ENCODE measurements at regions not wholly inside any gene's neighbourhood (a gene's known extent, or its start where the extent isn't known, plus 50 kb on each side); places are given as distances from the start of the nearest gene placed in this dataset.
"Not testable (repeated sequence)": the region's sequence is repeated elsewhere in the genome, so short reads cannot be mapped to it uniquely, and the experiment has no call there.

DNA sequence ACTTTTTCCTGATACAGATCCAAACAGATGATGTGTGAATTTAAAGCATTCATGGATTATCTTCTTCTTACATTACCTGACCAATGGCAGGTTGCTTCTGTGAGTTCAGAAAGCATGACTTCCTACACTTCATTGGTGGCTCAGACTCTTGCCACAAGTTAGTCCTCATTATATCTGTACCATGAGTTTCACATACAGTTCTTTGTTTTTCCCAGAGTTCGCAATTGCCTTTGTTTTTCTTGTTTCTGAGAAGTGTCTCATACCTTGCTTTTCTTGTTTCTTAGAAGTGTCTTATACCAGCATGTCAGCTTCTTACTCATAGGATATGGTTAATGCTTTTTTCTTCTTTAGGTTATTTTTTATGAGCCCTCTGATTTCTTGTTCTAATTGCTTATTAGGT lies 133.8 kb upstream of the TLE3 start:
- TF ChIP-seq, protein P1, sequence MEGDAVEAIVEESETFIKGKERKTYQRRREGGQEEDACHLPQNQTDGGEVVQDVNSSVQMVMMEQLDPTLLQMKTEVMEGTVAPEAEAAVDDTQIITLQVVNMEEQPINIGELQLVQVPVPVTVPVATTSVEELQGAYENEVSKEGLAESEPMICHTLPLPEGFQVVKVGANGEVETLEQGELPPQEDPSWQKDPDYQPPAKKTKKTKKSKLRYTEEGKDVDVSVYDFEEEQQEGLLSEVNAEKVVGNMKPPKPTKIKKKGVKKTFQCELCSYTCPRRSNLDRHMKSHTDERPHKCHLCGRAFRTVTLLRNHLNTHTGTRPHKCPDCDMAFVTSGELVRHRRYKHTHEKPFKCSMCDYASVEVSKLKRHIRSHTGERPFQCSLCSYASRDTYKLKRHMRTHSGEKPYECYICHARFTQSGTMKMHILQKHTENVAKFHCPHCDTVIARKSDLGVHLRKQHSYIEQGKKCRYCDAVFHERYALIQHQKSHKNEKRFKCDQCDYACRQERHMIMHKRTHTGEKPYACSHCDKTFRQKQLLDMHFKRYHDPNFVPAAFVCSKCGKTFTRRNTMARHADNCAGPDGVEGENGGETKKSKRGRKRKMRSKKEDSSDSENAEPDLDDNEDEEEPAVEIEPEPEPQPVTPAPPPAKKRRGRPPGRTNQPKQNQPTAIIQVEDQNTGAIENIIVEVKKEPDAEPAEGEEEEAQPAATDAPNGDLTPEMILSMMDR (IDR thresholded peaks at IDR 0.05) = no peak
- FAIRE-seq (no peak), ATAC-seq (no peak), DNase-seq (no peak)
- no peak overlapping the region for H3K27ac ChIP-seq
- no peaks in the 10 kb centered on the region for H3K9me3 ChIP-seq
- 37 to 96% methylated on average over 1 of the region's 1 CpG for WGBS, 2 donors
- H3K4me3 ChIP-seq = no peak overlapping the region
- H3K36me3 ChIP-seq = no peaks in the 10 kb centered on the region
- no peaks in the 10 kb centered on the region for H3K27me3 ChIP-seq
- intact Hi-C loops (cut with DNase I) = no loop called here
- no peaks in the 10 kb centered on the region for H3K4me1 ChIP-seq

DNA sequence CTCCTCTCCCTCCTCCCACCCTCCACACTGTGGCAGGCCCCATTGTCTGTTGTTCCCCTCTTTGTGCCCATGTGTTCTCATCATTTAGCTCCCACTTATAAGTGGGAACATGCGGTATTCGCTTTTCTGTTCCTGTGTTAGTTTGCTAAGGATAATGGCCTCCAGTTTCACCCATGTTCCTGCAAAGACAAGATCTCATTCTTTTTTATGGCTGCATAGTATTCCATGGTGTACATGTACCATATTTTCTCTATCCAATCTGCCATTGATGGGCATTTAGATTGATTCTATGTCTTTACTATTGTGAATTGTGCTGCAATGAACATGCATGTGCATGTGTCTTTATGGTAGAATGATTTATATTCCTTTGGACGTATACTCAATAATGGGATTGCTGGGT lies 130.2 kb upstream of the TLE3 start:
- WGBS, 2 donors = 95 to 96% methylated on average over 3 of the region's 3 CpGs
- FAIRE-seq; H3K9me3 ChIP-seq; intact Hi-C loops (cut with DNase I); H3K36me3 ChIP-seq; H3K4me3 ChIP-seq; H3K27ac ChIP-seq; H3K4me1 ChIP-seq; H3K27me3 ChIP-seq; DNase-seq; ATAC-seq: not testable (repeated sequence)

DNA sequence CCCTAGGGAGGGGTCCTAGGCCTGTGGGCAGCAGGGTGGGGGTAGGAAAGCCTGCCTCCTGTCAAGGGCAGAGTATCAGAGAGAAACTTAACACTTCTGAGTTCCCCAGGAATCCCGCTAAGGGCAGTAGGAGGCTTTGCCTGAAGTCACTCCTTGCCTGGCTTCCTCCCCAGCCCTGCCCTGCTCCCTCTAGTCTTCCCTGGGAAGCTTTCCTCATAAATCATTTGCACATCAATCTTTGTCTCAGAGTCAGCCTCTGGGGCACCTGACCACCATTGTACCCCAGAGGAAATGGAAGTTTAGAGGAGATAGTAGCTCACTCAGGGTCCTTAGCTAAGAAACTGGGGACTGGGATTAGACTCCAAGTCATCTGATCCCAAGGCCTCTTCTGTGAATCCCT lies 129.4 kb upstream of the TLE3 start:
- H3K4me1 ChIP-seq = no peaks in the 10 kb centered on the region
- H3K36me3 ChIP-seq = no peaks in the 10 kb centered on the region
- H3K27ac ChIP-seq = no peak overlapping the region
- 93 to 95% methylated on average over 1 of the region's 1 CpG for WGBS, 2 donors
- DNase-seq (no peak), ATAC-seq (no peak), FAIRE-seq (no peak)
- intact Hi-C loops (cut with DNase I) = no loop called here
- TF ChIP-seq, protein P1 (IDR thresholded peaks at IDR 0.05) = no peak
- H3K27me3 ChIP-seq = no peaks in the 10 kb centered on the region
- no peaks in the 10 kb centered on the region for H3K9me3 ChIP-seq
- no peak overlapping the region for H3K4me3 ChIP-seq

DNA sequence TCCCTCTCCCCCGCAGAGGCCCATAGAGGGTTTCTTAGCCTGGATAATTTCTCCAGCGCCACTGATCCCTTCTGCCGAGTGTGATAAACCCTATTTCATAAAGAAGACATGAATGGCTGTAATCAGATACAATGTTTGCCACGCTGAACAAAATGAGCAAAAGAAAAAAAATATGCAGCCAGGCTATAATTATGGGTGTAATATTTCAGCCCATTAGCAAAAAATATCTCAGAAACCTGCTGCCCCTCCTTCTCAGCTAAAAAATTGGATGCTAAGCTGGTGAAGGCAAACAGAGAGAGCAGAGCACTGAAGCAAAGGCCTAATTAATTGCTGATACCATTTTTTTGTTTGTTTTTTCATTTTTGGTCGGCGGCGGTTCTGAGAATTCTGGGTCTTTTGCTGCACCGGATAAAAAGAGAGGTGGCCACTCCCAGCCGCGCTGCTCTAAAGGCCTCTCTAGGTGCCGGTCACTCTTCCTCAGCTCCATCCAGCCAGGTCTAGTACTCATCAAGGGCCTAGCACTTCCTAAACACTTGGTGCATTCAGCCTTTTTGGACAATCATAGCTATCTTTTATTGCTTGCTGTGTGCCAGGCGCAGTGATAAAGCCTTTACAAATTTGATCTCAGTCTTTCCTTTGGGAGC lies 128.7 kb upstream of the TLE3 start:
- no peak for FAIRE-seq
- 89 to 90% methylated on average over 12 of the region's 12 CpGs for WGBS, 2 donors
- intact Hi-C loops (cut with DNase I) = no loop called here
- H3K36me3 ChIP-seq = no peaks in the 10 kb centered on the region
- no peak for DNase-seq
- H3K9me3 ChIP-seq = no peaks in the 10 kb centered on the region
- no peaks in the 10 kb centered on the region for H3K4me1 ChIP-seq
- ATAC-seq = no peak
- H3K27ac ChIP-seq = no peak overlapping the region
- TF ChIP-seq, protein P1 (IDR thresholded peaks at IDR 0.05) = no peak
- H3K27me3 ChIP-seq = no peaks in the 10 kb centered on the region
- no peak overlapping the region for H3K4me3 ChIP-seq

DNA sequence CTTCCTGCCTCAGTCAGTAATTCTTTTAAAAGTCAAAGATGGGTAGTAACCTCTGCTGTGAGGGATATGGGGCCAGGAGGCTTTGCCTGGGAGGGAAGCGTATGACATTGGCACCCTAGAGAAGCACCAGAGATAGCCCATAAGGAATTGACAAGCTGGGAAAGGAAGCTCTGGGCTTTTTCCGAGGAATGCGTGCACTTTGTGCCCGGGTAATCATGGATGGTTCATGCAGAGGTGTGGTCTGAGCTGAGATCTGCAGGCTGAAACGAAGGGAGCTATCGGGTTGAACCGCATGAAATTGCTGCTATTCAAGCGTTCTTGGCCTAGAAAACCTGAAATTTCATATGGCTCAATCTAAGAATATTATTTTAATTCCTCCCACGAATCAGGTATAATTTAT lies 127.7 kb upstream of the TLE3 start:
- intact Hi-C loops (cut with DNase I) = no loop called here
- no peak for DNase-seq
- H3K4me1 ChIP-seq = no peaks in the 10 kb centered on the region
- H3K36me3 ChIP-seq = no peaks in the 10 kb centered on the region
- 77 to 85% methylated on average over 9 of the region's 9 CpGs for WGBS, 2 donors
- TF ChIP-seq, protein P1 (IDR thresholded peaks at IDR 0.05) = no peak
- ATAC-seq = no peak
- H3K27ac ChIP-seq = no peak overlapping the region
- no peaks in the 10 kb centered on the region for H3K27me3 ChIP-seq
- no peak overlapping the region for H3K4me3 ChIP-seq
- H3K9me3 ChIP-seq = no peaks in the 10 kb centered on the region
- no peak for FAIRE-seq
